ENCODE measurements at regions not wholly inside any gene's neighbourhood (a gene's known extent, or its start where the extent isn't known, plus 50 kb on each side); places are given as distances from the start of the nearest gene placed in this dataset.

DNA sequence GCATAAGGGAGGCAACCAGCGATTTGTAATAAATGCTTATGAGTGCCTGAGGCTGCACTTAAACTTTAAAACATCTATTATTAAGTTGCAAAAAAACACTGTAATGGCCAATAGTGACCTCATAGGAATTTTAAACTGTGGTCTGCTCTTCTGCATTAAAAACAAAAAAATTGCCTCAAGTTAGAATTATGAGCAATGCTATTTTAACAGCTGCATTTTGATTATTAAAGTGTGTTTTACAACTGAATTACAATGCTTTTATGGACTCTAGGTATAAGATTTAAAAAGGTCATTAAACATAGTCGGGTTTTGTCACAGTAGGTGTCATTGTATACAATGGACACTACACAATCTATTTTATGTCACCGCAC, 528.7 kb upstream of the FANCL start:
- no peak overlapping the region for H3K4me3 ChIP-seq (ENCODE audit: control extremely low read depth in 1 of 5, extremely low read depth in 1 of 5, insufficient read depth in 1 of 5, low read depth in 2 of 5, low read length in 4 of 5)
- POLR2A ChIA-PET, result no interaction called here
- H3K9ac ChIP-seq (ENCODE audit: low read length), result no peak overlapping the region
- peaks cover 3% of the 10 kb centered on the region for H3K4me1 Mint-ChIP-seq
- DNase-seq (no peak), ATAC-seq (ENCODE audit: low read depth) (no peak)
- no peak overlapping the region for H2AFZ ChIP-seq (ENCODE audit: insufficient read depth, low read depth, low read length, poor library complexity, severe bottlenecking)
- H3K27ac ChIP-seq (ENCODE audit: low read length in 2 of 2), result no peak overlapping the region
- H3K27me3 ChIP-seq (replicated peaks in 1 of 4; ENCODE audit: control extremely low read depth in 1 of 4, control insufficient read depth in 3 of 4, insufficient read depth in 4 of 4, low read length in 3 of 4), result peaks cover 0 to 3% (median 0%) of the 10 kb centered on the region in 4 experiments
- peaks cover 29% of the 10 kb centered on the region for H3K27me3 Mint-ChIP-seq
- H3K9me3 Mint-ChIP-seq (ENCODE audit: insufficient read depth), result no peaks in the 10 kb centered on the region
- no peak overlapping the region for H3K4me3 Mint-ChIP-seq
- TF ChIP-seq, protein P1, sequence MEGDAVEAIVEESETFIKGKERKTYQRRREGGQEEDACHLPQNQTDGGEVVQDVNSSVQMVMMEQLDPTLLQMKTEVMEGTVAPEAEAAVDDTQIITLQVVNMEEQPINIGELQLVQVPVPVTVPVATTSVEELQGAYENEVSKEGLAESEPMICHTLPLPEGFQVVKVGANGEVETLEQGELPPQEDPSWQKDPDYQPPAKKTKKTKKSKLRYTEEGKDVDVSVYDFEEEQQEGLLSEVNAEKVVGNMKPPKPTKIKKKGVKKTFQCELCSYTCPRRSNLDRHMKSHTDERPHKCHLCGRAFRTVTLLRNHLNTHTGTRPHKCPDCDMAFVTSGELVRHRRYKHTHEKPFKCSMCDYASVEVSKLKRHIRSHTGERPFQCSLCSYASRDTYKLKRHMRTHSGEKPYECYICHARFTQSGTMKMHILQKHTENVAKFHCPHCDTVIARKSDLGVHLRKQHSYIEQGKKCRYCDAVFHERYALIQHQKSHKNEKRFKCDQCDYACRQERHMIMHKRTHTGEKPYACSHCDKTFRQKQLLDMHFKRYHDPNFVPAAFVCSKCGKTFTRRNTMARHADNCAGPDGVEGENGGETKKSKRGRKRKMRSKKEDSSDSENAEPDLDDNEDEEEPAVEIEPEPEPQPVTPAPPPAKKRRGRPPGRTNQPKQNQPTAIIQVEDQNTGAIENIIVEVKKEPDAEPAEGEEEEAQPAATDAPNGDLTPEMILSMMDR (IDR thresholded peaks at IDR 0.05), result no peak
- no peak for TF ChIP-seq EZH2 (IDR thresholded peaks at IDR 0.05; ENCODE audit: borderline replicate concordance, insufficient read depth, low read depth, low read length, poor library complexity, severe bottlenecking)
- H3K4me2 ChIP-seq (replicated peaks; ENCODE audit: low read depth, low read length, poor library complexity, severe bottlenecking), result no peak overlapping the region
- no CpG with 5 or more reads among the region's 3 CpGs for WGBS (ENCODE audit: insufficient coverage)
- H3K4me1 ChIP-seq (ENCODE audit: control insufficient read depth in 2 of 2, insufficient read depth in 2 of 2, low read length in 2 of 2), result peaks cover 1 to 2% of the 10 kb centered on the region in 2 donors
- H3K27ac Mint-ChIP-seq, result no peak overlapping the region
- no peaks in the 10 kb centered on the region for H4K20me1 ChIP-seq (ENCODE audit: control insufficient read depth, insufficient read depth, low read length, poor library complexity, severe bottlenecking)
- intact Hi-C loops (cut with micrococcal nuclease), result loop anchor here (10.0 kb wide), 1 partner anchor 535 kb away; no protein-coding TSS in a partner anchor
- CTCF ChIA-PET, result no interaction called here
- H3K9me3 ChIP-seq (ENCODE audit: control extremely low read depth in 1 of 3, control insufficient read depth in 2 of 3, insufficient read depth in 1 of 3, low read length in 2 of 3), result no peaks in the 10 kb centered on the region
- H3K36me3 ChIP-seq (replicated peaks in 1 of 2; ENCODE audit: control extremely low read depth in 1 of 2, control insufficient read depth in 1 of 2, extremely low read depth in 1 of 2, insufficient read depth in 2 of 2, low read length in 1 of 2), result no peaks in the 10 kb centered on the region
- H3K79me2 ChIP-seq (ENCODE audit: control insufficient read depth, insufficient read depth, low read length), result no peaks in the 10 kb centered on the region

DNA sequence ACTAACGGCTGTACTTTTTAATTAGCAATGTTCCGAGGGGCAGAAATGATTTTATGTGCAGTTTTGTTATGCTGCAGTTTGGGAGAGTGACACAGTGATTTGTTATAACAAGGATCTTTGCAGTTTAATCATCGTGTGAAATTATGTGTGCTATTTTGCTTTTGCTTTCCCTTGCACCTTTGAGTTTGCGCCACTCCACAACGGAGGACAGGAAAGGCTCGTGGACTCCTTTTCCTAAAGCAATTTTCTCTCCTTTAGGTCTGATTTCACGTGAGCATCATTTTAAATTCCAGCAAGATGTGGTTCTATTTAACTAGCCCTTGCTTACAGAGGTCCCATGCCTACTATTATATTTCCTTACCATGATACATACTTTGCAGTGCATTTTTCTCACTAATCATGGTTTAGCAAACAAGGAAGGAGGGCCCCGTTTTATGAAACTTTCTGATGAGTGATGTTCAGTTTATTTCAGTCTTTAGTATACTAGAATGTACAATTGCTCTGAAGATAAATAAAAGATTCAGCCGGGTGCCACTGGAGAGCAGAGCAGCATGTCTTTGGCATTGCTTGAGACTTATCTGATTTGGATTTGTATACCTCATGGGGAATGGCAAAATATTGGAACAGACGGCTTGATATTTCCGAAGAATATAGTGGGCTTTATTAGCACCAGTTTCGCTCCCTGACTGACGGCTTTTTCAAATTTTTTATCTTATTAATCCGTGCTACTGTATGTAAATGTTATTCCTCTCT, 528.2 kb upstream of the FANCL start:
- peaks cover 8% of the 10 kb centered on the region for H3K4me1 Mint-ChIP-seq
- CTCF ChIA-PET, result no interaction called here
- H2AFZ ChIP-seq (ENCODE audit: insufficient read depth, low read depth, low read length, poor library complexity, severe bottlenecking), result no peak overlapping the region

More for the DNA sequence above, 528.2 kb upstream of the FANCL start:
- ATAC-seq (ENCODE audit: low read depth), result no peak
- Histone ChIP-seq H3K36me3 (replicated peaks in 1 of 2; ENCODE audit: control extremely low read depth in 1 of 2, control insufficient read depth in 1 of 2, extremely low read depth in 1 of 2, insufficient read depth in 2 of 2, low read length in 1 of 2) (no peaks in the 10 kb centered on the region), H3K27ac (ENCODE audit: low read length in 2 of 2) (no peak overlapping the region), H3K27me3 (replicated peaks in 1 of 4; ENCODE audit: control extremely low read depth in 1 of 4, control insufficient read depth in 3 of 4, insufficient read depth in 4 of 4, low read length in 3 of 4) (peaks cover 0 to 3% (median 0%) of the 10 kb centered on the region in 4 experiments), H3K4me2 (replicated peaks; ENCODE audit: low read depth, low read length, poor library complexity, severe bottlenecking) (no peak overlapping the region), H3K4me3 (ENCODE audit: control extremely low read depth in 1 of 5, extremely low read depth in 1 of 5, insufficient read depth in 1 of 5, low read depth in 2 of 5, low read length in 4 of 5) (no peak overlapping the region), H3K79me2 (ENCODE audit: control insufficient read depth, insufficient read depth, low read length) (no peaks in the 10 kb centered on the region), H3K9ac (ENCODE audit: low read length) (no peak overlapping the region), H4K20me1 (ENCODE audit: control insufficient read depth, insufficient read depth, low read length, poor library complexity, severe bottlenecking) (no peaks in the 10 kb centered on the region), H3K9me3 (ENCODE audit: control extremely low read depth in 1 of 3, control insufficient read depth in 2 of 3, insufficient read depth in 1 of 3, low read length in 2 of 3) (no peaks in the 10 kb centered on the region), H3K4me1 (ENCODE audit: control insufficient read depth in 2 of 2, insufficient read depth in 2 of 2, low read length in 2 of 2) (peaks cover 7% of the 10 kb centered on the region in 2 donors)
- DNase-seq, result no peak
- POLR2A ChIA-PET, result no interaction called here
- H3K4me3 Mint-ChIP-seq, result no peak overlapping the region
- TF ChIP-seq, protein P1 (IDR thresholded peaks at IDR 0.05), result no peak
- no peak for TF ChIP-seq EZH2 (IDR thresholded peaks at IDR 0.05; ENCODE audit: borderline replicate concordance, insufficient read depth, low read depth, low read length, poor library complexity, severe bottlenecking)
- H3K27me3 Mint-ChIP-seq, result peaks cover 27% of the 10 kb centered on the region
- H3K27ac Mint-ChIP-seq, result no peak overlapping the region
- WGBS (ENCODE audit: insufficient coverage), result 33% methylated on average over 5 of the region's 14 CpGs
- no peaks in the 10 kb centered on the region for H3K9me3 Mint-ChIP-seq (ENCODE audit: insufficient read depth)
- intact Hi-C loops (cut with micrococcal nuclease), result loop anchor here (10.0 kb wide), 1 partner anchor 536 kb away; no protein-coding TSS in a partner anchor
